Osteoblast (primary cell): ENCODE measurements at regions not wholly inside any gene's neighbourhood (a gene's known extent, or its start where the extent isn't known, plus 50 kb on each side); places are given as distances from the start of the nearest gene placed in this dataset.

ENCODE experiments used
- DNase-seq: peaks from one replicate; pipeline ENCODE4 v3.0.0; 2011; ENCODE audit warnings: low spot score, mixed read lengths; ENCODE audit not compliant: insufficient read length; ENCODE audit errors: missing footprints
- H2AFZ ChIP-seq: 2 replicates; pipeline ENCODE4 v1.6.0; 2011; ENCODE audit warnings: mild to moderate bottlenecking, low read length
- H3K27ac ChIP-seq: 2 replicates; pipeline ENCODE4 v1.5.1; 2011; ENCODE audit warnings: mild to moderate bottlenecking, low read depth, low read length, moderate library complexity
- H3K27me3 ChIP-seq: 2 replicates; pipeline ENCODE4 v1.6.0; 2012; ENCODE audit warnings: mild to moderate bottlenecking, control low read depth, inconsistent platforms, low read length, moderate library complexity; ENCODE audit not compliant: insufficient read depth
- H3K36me3 ChIP-seq: 2 replicates; pipeline ENCODE4 v1.5.1; 2011; ENCODE audit warnings: mild to moderate bottlenecking, low read length, control low read depth, moderate library complexity; ENCODE audit not compliant: insufficient read depth
- H3K4me1 ChIP-seq: 2 replicates; pipeline ENCODE4 v1.5.1; 2011; ENCODE audit warnings: mild to moderate bottlenecking, low read length, control low read depth, moderate library complexity; ENCODE audit not compliant: insufficient read depth
- H3K4me2 ChIP-seq: 2 replicates; pipeline ENCODE4 v1.6.0; 2011; ENCODE audit warnings: mild to moderate bottlenecking, low read length; ENCODE audit not compliant: insufficient read depth
- H3K4me3 ChIP-seq: fragments of 200-600 bp; sonication (generic); 3 replicates; pipeline ENCODE4 v1.5.1; 2012; ENCODE audit warnings: mild to moderate bottlenecking, low read length, inconsistent platforms; ENCODE audit not compliant: insufficient read depth
- H3K79me2 ChIP-seq: 2 replicates; pipeline ENCODE4 v1.6.0; 2012; ENCODE audit warnings: mild to moderate bottlenecking, low read length, control low read depth, inconsistent platforms; ENCODE audit not compliant: insufficient read depth
- H3K9me3 ChIP-seq: 2 replicates; pipeline ENCODE4 v1.5.1; 2011; ENCODE audit warnings: low read depth, low read length, control low read depth
- H4K20me1 ChIP-seq: 2 replicates; pipeline ENCODE4 v1.6.0; 2012; ENCODE audit warnings: mild to moderate bottlenecking, low read length, control low read depth; ENCODE audit not compliant: insufficient read depth
- CTCF ChIP-seq: IDR thresholded peaks from 2 replicates; pipeline ENCODE4 v1.5.1; 2011; ENCODE audit warnings: mild to moderate bottlenecking, low read depth, low read length, moderate library complexity; ENCODE audit errors: extremely low read depth

GRCh38 chr5:54659700-54660131 lies 142.2 kb downstream of the SNX18 start:
- H2AFZ ChIP-seq = peak overlapping the region; percentile 75
- H3K9me3 ChIP-seq = no peaks in the 10 kb centered on the region
- no peaks in the 10 kb centered on the region for H3K36me3 ChIP-seq
- H3K4me1 ChIP-seq = peaks cover 32% of the 10 kb centered on the region
- no peaks in the 10 kb centered on the region for H3K27me3 ChIP-seq
- H3K4me3 ChIP-seq = peak overlapping the region; percentile 17
- TF ChIP-seq CTCF = no peak
- H3K79me2 ChIP-seq = no peaks in the 10 kb centered on the region
- DNase-seq = peak; percentile 53
- peak overlapping the region; percentile 39 for H3K4me2 ChIP-seq
- H3K27ac ChIP-seq = peak overlapping the region; percentile 40
- no peaks in the 10 kb centered on the region for H4K20me1 ChIP-seq

- H4K20me1 ChIP-seq = no peaks in the 10 kb centered on the region
- H3K4me2 ChIP-seq = no peak overlapping the region
- H3K9me3 ChIP-seq = no peaks in the 10 kb centered on the region
- no peaks in the 10 kb centered on the region for H3K27me3 ChIP-seq
- peak; percentile 73 for DNase-seq
- no peaks in the 10 kb centered on the region for H3K79me2 ChIP-seq
- H2AFZ ChIP-seq = peak overlapping the region; percentile 28
- H3K27ac ChIP-seq = no peak overlapping the region
- no peak for TF ChIP-seq CTCF
- H3K36me3 ChIP-seq = no peaks in the 10 kb centered on the region
- no peak overlapping the region for H3K4me3 ChIP-seq
- peaks cover 17% of the 10 kb centered on the region for H3K4me1 ChIP-seq
Measured at GRCh38 chr5:54658010-54658409, 140.5 kb downstream of the SNX18 start.

GRCh38 chr5:54656261-54656728 lies 138.7 kb downstream of the SNX18 start:
- no peak for DNase-seq
- TF ChIP-seq CTCF = no peak
- Histone ChIP-seq H3K27ac (no peak overlapping the region), H3K36me3 (no peaks in the 10 kb centered on the region), H3K4me3 (no peak overlapping the region), H3K79me2 (no peaks in the 10 kb centered on the region), H3K27me3 (no peaks in the 10 kb centered on the region), H4K20me1 (no peaks in the 10 kb centered on the region), H2AFZ (no peak overlapping the region), H3K4me1 (peaks cover 20% of the 10 kb centered on the region), H3K9me3 (no peaks in the 10 kb centered on the region), H3K4me2 (no peak overlapping the region)

GRCh38 chr5:54655761-54656160 lies 138.2 kb downstream of the SNX18 start:
- Histone ChIP-seq H3K9me3 (no peaks in the 10 kb centered on the region), H3K27ac (no peak overlapping the region), H2AFZ (no peak overlapping the region), H3K36me3 (no peaks in the 10 kb centered on the region), H3K4me1 (peaks cover 22% of the 10 kb centered on the region), H3K79me2 (no peaks in the 10 kb centered on the region), H3K4me3 (no peak overlapping the region), H4K20me1 (no peaks in the 10 kb centered on the region), H3K4me2 (no peak overlapping the region), H3K27me3 (no peaks in the 10 kb centered on the region)
- TF ChIP-seq CTCF = no peak
- DNase-seq = no peak
